ENCODE measurements at regions not wholly inside any gene's neighbourhood (a gene's known extent, or its start where the extent isn't known, plus 50 kb on each side); places are given as distances from the start of the nearest gene placed in this dataset.

DNA sequence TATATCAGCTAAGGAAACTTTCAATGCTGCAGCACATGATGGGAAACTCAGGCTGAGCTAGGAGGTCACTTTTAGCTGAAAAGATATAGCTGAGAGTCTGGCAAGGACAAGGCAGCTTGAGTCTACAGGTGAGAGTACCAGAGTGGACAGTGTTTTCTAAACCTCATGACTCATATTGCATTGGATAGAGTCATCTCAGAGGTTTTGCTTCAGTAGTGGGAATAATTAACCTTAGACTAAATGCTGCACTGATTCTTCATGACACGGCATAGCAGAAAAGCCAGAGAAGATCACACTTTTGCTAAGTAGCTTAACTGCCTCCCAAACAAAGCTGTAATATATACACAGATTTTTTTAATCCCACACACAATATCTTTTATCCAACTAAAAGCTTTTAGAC, 865.0 kb upstream of the CDH2 start:
- WGBS, 2 experiments: 95 to 100% methylated on average over 1 of the region's 1 CpG
- Histone ChIP-seq H3K4me3 (ENCODE audit: insufficient read depth, low read depth, low read length) (no peak overlapping the region), H3K27me3 (ENCODE audit: control insufficient read depth, insufficient read depth, low read length, poor library complexity, severe bottlenecking) (no peaks in the 10 kb centered on the region), H3K9me3 (ENCODE audit: control insufficient read depth, low read length) (no peaks in the 10 kb centered on the region), H3K4me1 (ENCODE audit: control insufficient read depth, insufficient read depth, low read length) (no peaks in the 10 kb centered on the region), H3K27ac (ENCODE audit: insufficient read depth, low read depth, low read length, poor library complexity, severe bottlenecking) (no peak overlapping the region), H3K36me3 (ENCODE audit: control insufficient read depth, insufficient read depth, low read length) (no peaks in the 10 kb centered on the region)

DNA sequence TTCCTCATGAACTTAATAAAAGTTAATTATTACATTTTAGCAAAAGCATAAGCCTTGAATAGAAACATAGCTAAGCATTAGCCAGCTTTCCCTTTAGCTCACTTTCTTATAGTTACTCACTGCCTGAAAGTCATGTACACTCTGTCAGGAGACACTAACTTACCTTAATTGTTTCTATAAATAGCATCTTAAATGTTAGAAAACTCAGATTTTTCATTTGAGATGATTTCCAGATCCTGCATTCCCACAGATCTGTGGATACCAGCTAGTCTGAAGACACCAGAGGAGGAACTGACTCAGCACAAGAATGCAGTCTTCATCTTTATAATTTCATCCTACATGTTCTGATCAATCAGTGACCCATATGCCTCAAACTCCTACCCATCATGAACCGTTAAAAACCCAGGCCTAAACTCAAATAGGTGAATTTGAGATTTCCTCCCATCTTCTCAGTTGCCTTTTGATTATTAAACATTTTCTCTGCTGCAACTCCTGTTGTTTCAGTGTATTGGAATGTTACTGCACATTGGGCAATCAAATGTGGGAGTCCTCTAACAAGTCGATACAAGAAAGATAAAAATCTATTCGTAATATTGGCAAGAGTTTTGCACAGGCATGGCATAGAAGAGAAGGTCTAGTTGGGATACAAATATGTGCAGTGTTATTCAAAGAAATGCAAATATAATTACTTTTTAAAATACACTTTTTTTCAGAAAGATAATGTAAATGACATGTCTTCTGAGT, 857.4 kb upstream of the CDH2 start:
- Histone ChIP-seq H3K36me3 (ENCODE audit: control insufficient read depth, insufficient read depth, low read length) (no peaks in the 10 kb centered on the region), H3K27me3 (ENCODE audit: control insufficient read depth, insufficient read depth, low read length, poor library complexity, severe bottlenecking) (no peaks in the 10 kb centered on the region), H3K9me3 (ENCODE audit: control insufficient read depth, low read length) (no peaks in the 10 kb centered on the region), H3K27ac (ENCODE audit: insufficient read depth, low read depth, low read length, poor library complexity, severe bottlenecking) (no peak overlapping the region), H3K4me1 (ENCODE audit: control insufficient read depth, insufficient read depth, low read length) (no peaks in the 10 kb centered on the region), H3K4me3 (ENCODE audit: insufficient read depth, low read depth, low read length) (no peak overlapping the region)
- WGBS, 2 experiments: 93 to 94% methylated on average over 3 of the region's 3 CpGs

DNA sequence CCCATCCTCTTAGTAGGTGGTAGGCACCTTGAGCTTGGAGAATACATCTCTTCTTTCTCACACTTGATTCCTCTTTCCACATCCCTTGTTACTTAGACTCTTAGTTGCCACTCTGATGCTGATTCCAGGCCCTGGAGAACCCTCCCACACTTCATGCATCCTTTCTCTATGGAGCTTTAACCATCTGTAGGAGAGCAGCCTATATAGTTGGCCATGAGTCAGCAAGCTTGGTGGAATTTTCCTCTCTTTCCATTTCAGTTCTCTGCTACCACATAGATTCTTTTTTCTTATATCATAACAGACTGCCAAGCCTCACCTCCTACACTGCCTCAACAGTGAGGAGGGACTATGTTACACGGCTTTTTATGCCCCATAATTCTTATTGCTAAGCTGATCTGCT, 851.6 kb upstream of the CDH2 start:
- 89 to 100% methylated on average over 1 of the region's 1 CpG for WGBS, 2 experiments
- H3K4me3 ChIP-seq (ENCODE audit: insufficient read depth, low read depth, low read length): no peak overlapping the region
- H3K36me3 ChIP-seq (ENCODE audit: control insufficient read depth, insufficient read depth, low read length): no peaks in the 10 kb centered on the region
- H3K27me3 ChIP-seq (ENCODE audit: control insufficient read depth, insufficient read depth, low read length, poor library complexity, severe bottlenecking): no peaks in the 10 kb centered on the region
- no peaks in the 10 kb centered on the region for H3K4me1 ChIP-seq (ENCODE audit: control insufficient read depth, insufficient read depth, low read length)
- H3K9me3 ChIP-seq (ENCODE audit: control insufficient read depth, low read length): no peaks in the 10 kb centered on the region
- no peak overlapping the region for H3K27ac ChIP-seq (ENCODE audit: insufficient read depth, low read depth, low read length, poor library complexity, severe bottlenecking)

DNA sequence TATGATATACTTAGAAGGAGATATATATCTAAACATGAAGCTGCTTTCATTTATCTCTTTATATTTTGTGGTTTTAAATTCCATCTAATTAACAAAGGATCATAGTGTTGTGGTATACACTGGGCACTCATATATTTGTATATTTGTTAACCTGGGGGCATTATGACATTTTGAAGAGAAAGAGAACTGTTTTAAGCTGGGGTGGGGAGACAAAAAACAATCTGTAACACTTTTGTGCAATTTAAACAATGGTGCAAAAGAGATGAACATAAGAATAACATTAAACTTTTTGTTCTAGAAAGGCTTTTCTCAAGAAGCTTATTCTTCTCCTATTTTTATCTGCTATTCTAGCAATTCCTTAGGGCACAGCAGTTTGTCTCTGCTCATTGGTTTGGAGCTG, 842.0 kb upstream of the CDH2 start:
- Histone ChIP-seq H3K4me3 (ENCODE audit: insufficient read depth, low read depth, low read length) (no peak overlapping the region), H3K27me3 (ENCODE audit: control insufficient read depth, insufficient read depth, low read length, poor library complexity, severe bottlenecking) (no peaks in the 10 kb centered on the region), H3K4me1 (ENCODE audit: control insufficient read depth, insufficient read depth, low read length) (no peaks in the 10 kb centered on the region), H3K27ac (ENCODE audit: insufficient read depth, low read depth, low read length, poor library complexity, severe bottlenecking) (no peak overlapping the region), H3K36me3 (ENCODE audit: control insufficient read depth, insufficient read depth, low read length) (no peaks in the 10 kb centered on the region), H3K9me3 (ENCODE audit: control insufficient read depth, low read length) (no peaks in the 10 kb centered on the region)

DNA sequence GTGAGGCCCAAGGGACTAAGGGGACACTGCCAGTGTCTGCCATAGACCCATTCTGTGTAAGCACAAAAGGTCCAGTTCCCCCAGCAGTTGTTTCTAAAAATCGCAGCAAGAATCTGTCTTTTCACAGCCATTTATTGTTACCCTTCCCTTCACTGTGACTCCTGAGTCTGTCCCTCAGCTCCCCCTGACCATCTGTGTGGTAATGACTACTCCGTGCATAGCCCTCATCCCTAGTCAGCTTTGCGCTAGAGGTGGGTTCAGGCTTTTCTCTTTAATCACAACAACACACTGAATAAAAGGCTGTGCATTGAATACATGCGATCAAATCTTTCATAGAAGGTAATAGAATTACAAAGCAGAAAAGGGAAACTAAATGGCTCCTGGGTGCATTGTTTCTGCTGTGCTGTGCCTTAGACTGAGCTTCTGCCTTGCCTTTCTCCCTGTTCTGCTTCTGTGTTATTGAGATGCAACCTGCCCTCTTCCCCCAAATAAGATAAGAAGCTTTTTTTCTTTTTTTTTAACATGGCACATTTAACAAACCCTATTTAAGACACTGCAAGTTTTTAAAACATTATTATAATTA, 836.0 kb upstream of the CDH2 start:
- H3K4me3 ChIP-seq (ENCODE audit: insufficient read depth, low read depth, low read length): no peak overlapping the region
- H3K4me1 ChIP-seq (ENCODE audit: control insufficient read depth, insufficient read depth, low read length): no peaks in the 10 kb centered on the region
- no peaks in the 10 kb centered on the region for H3K27me3 ChIP-seq (ENCODE audit: control insufficient read depth, insufficient read depth, low read length, poor library complexity, severe bottlenecking)
- no peak overlapping the region for H3K27ac ChIP-seq (ENCODE audit: insufficient read depth, low read depth, low read length, poor library complexity, severe bottlenecking)
- 89 to 91% methylated on average over 4 of the region's 4 CpGs for WGBS, 2 experiments
- H3K9me3 ChIP-seq (ENCODE audit: control insufficient read depth, low read length): no peaks in the 10 kb centered on the region
- no peaks in the 10 kb centered on the region for H3K36me3 ChIP-seq (ENCODE audit: control insufficient read depth, insufficient read depth, low read length)

DNA sequence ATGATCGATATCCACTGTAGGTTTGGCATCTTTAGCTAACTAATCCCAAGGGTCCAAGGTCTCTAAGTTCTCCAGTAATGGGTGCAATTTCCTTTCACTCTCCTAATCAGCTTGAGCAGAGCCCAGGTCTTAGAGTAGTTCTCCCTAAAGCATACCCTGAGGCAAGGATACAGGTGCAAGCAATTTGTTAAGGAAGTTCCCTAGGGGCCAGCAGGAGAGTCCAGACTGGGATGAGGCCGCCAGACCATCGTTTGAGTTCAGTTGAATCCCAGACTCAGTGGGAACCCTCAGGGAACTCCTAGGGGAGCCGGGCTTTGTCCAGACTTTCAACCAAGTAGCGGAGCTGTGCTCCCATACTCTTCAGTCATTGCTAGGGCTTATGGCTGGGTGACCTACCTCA, 835.4 kb upstream of the CDH2 start:
- Histone ChIP-seq H3K9me3 (ENCODE audit: control insufficient read depth, low read length) (no peaks in the 10 kb centered on the region), H3K27ac (ENCODE audit: insufficient read depth, low read depth, low read length, poor library complexity, severe bottlenecking) (no peak overlapping the region), H3K36me3 (ENCODE audit: control insufficient read depth, insufficient read depth, low read length) (no peaks in the 10 kb centered on the region), H3K27me3 (ENCODE audit: control insufficient read depth, insufficient read depth, low read length, poor library complexity, severe bottlenecking) (no peaks in the 10 kb centered on the region), H3K4me3 (ENCODE audit: insufficient read depth, low read depth, low read length) (no peak overlapping the region), H3K4me1 (ENCODE audit: control insufficient read depth, insufficient read depth, low read length) (no peaks in the 10 kb centered on the region)
- 86% methylated on average over 5 of the region's 5 CpGs for WGBS, 2 experiments

DNA sequence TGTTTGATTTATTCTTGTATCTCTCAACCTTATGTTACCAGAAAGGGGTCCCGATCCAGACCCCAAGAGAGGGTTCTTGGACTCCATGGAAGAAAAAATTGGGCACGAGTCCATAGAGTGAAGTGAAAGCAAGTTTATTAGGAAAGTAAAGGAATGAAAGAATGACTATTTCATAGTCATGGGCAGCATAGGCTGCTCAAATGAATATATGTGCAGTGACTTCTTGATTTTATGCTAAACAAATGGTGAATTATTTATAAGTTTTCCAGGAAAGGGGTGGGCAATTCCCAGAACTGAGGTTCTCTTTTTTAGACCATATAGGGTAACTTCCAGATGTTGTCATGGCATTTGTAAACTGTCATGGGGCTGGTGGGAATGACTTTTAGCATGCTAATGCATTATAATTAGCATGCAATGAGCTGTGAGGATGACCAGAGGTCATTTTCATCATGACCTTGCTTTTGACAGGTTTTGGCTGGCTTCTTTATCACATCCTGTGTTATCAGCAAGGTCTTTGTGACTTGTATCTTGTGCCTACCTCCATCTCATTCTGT, 832.4 kb upstream of the CDH2 start:
- H3K4me3 ChIP-seq (ENCODE audit: insufficient read depth, low read depth, low read length): no peak overlapping the region
- WGBS, 2 experiments: 94 to 96% methylated on average over 2 of the region's 2 CpGs
- H3K4me1 ChIP-seq (ENCODE audit: control insufficient read depth, insufficient read depth, low read length): no peaks in the 10 kb centered on the region
- H3K27me3 ChIP-seq (ENCODE audit: control insufficient read depth, insufficient read depth, low read length, poor library complexity, severe bottlenecking): no peaks in the 10 kb centered on the region
- H3K27ac ChIP-seq (ENCODE audit: insufficient read depth, low read depth, low read length, poor library complexity, severe bottlenecking): no peak overlapping the region
- H3K9me3 ChIP-seq (ENCODE audit: control insufficient read depth, low read length): no peaks in the 10 kb centered on the region
- no peaks in the 10 kb centered on the region for H3K36me3 ChIP-seq (ENCODE audit: control insufficient read depth, insufficient read depth, low read length)

DNA sequence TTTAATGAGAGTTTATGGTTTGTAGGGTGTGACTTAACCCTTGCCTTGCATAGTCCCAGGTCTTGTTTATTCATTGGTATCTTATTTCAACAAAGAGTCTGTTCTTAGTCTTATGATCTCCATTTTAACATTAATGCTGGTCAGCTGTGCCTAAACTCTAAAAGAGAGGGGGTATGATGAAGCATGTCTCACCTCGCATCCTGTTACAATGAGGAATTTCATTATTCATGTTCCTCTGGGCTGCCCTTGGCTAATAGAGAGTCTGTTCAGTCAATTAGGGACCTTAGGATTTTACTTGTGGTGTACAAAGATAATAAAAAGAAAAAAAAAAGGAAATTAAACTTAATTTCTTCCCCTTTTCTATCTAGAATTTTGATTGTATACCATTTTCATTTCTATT, 831.9 kb upstream of the CDH2 start:
- Histone ChIP-seq H3K27me3 (ENCODE audit: control insufficient read depth, insufficient read depth, low read length, poor library complexity, severe bottlenecking) (no peaks in the 10 kb centered on the region), H3K4me3 (ENCODE audit: insufficient read depth, low read depth, low read length) (no peak overlapping the region), H3K27ac (ENCODE audit: insufficient read depth, low read depth, low read length, poor library complexity, severe bottlenecking) (no peak overlapping the region), H3K4me1 (ENCODE audit: control insufficient read depth, insufficient read depth, low read length) (no peaks in the 10 kb centered on the region), H3K36me3 (ENCODE audit: control insufficient read depth, insufficient read depth, low read length) (no peaks in the 10 kb centered on the region), H3K9me3 (ENCODE audit: control insufficient read depth, low read length) (no peaks in the 10 kb centered on the region)
- whole genome bisulfite sequencing, 2 experiments: 95 to 100% methylated on average over 1 of the region's 1 CpG

DNA sequence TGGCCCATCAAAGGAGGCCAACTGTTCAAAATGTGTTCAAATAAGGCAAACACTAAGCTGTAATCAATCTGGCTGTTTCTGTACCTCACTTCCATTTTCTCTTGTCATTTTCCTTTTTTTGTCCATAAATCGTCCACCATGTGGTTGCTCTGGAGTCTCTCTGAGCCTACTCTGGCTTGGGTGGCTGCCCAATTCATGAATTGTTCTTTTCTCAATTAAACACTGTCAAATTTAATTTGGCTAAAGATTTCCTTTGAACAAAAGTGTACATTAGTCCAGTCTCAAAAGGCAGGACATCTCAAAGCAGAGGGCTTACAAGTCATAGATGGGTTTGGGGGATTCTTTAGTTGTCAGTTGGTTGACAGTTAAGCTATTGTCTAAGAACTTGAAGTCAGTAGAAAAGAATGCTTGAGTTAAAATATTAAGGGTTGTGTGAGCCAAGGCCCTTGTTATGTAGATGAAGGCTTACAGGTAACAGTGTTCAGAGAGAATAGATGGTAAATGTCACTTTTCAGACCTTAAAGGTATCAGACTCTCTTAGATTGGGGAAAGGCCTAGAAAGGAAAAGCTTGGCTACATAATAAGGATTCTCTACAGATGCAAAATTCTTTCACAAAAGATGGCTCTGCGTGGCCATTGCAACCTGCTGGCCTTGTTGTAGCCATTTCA, 831.2 kb upstream of the CDH2 start:
- no peak overlapping the region for H3K4me3 ChIP-seq (ENCODE audit: insufficient read depth, low read depth, low read length)
- H3K4me1 ChIP-seq (ENCODE audit: control insufficient read depth, insufficient read depth, low read length): no peaks in the 10 kb centered on the region
- 67 to 84% methylated on average over 1 to 2 of the region's 2 CpGs for WGBS, 2 experiments
- H3K36me3 ChIP-seq (ENCODE audit: control insufficient read depth, insufficient read depth, low read length): no peaks in the 10 kb centered on the region
- no peaks in the 10 kb centered on the region for H3K27me3 ChIP-seq (ENCODE audit: control insufficient read depth, insufficient read depth, low read length, poor library complexity, severe bottlenecking)
- no peaks in the 10 kb centered on the region for H3K9me3 ChIP-seq (ENCODE audit: control insufficient read depth, low read length)
- no peak overlapping the region for H3K27ac ChIP-seq (ENCODE audit: insufficient read depth, low read depth, low read length, poor library complexity, severe bottlenecking)

DNA sequence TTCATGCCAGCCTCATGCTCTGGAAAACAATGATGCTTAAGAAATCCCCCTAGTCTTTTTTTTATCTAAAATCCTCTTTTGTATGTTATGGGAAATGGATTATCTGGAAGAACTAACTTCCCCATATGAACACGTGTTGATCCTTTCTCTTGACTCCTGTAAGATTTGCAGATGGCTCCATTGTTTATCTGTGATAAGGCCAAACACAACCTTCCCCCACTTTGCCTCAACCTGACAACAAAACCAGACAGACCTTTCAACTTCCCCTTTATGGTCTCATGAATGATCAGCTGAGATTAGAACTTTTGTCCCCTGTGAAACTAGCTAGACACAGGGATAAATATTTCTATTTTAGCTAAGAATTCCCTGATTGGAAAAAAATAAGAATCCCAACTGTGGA, 828.0 kb upstream of the CDH2 start:
- H3K27ac ChIP-seq (ENCODE audit: insufficient read depth, low read depth, low read length, poor library complexity, severe bottlenecking): no peak overlapping the region
- H3K4me3 ChIP-seq (ENCODE audit: insufficient read depth, low read depth, low read length): no peak overlapping the region

More for the DNA sequence above, 828.0 kb upstream of the CDH2 start:
- no peaks in the 10 kb centered on the region for H3K9me3 ChIP-seq (ENCODE audit: control insufficient read depth, low read length)
- 20 to 33% methylated on average over 1 of the region's 1 CpG for WGBS, 2 experiments
- H3K4me1 ChIP-seq (ENCODE audit: control insufficient read depth, insufficient read depth, low read length): no peaks in the 10 kb centered on the region
- no peaks in the 10 kb centered on the region for H3K36me3 ChIP-seq (ENCODE audit: control insufficient read depth, insufficient read depth, low read length)
- H3K27me3 ChIP-seq (ENCODE audit: control insufficient read depth, insufficient read depth, low read length, poor library complexity, severe bottlenecking): no peaks in the 10 kb centered on the region
